GM19043 (cell line): ENCODE measurements at regions not wholly inside any gene's neighbourhood (a gene's known extent, or its start where the extent isn't known, plus 50 kb on each side); places are given as distances from the start of the nearest gene placed in this dataset.
A peak's percentile ranks its signal among the peaks of the same experiment; 100 is the strongest.

Experiments used
- ATAC-seq: cut with Tn5 transposase; IDR thresholded peaks from one replicate; pipeline ENCODE4 v1.9.1; 2021; ENCODE audit warnings: low read depth; ENCODE audit not compliant: unreplicated experiment

DNA sequence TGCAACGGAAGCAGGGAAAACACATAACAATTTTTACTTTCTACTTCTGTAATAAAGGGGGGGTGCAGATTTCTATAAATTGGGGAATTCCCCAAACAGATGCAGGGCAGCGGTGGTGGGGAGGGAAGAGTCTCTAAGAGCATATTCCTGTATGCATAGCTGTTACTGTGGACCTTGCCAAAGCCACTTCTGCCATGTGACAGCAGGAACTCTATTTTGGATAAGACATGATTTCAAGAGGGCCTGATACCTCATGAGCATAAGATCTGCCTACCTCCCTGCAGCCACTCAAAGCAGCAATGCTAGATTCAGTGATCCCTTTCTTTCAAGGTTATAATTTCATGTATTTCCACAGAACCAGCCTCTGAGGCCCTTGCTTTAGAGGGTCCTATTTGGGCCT, 86.2 kb upstream of the CNKSR3 start:
- no peak for ATAC-seq

DNA sequence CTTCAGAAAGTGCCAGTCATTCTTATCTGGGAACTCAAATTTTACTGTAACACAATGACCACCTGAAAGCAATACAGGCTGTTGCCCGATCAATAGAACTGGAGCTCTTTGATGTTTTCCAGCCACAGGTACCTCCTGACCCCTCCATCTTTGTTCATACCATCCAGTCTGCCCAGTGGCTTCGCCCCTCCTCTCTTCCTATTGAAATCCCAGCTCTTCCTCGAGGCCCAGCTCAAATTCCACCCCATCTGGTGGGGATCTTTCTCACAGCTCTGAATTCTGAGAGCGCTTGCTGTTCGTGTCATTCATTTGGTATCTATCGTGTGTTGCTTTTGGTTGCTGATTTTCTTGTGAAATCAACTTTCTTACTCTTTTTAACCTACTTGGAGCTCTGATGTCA, 87.9 kb upstream of the CNKSR3 start:
- ATAC-seq: no peak

DNA sequence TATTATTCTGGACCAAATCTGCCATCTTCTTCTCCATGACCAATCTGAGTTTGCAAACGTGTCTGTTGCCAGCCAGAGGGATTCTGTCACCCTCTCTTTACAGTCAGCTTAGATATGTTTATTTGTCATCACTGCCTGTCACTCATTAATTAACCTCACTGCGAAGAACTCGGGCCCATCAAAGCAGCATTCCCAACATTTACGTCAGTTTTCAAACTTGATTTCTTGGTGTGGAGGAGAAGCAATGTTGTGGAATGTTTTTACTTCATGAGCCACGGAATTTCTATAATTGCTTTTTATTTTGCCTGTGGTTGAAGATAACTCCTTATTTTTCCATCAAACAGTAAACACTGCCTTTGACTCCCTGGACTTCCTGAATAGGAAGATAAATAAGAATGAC, 91.8 kb upstream of the CNKSR3 start:
- ATAC-seq: no peak

DNA sequence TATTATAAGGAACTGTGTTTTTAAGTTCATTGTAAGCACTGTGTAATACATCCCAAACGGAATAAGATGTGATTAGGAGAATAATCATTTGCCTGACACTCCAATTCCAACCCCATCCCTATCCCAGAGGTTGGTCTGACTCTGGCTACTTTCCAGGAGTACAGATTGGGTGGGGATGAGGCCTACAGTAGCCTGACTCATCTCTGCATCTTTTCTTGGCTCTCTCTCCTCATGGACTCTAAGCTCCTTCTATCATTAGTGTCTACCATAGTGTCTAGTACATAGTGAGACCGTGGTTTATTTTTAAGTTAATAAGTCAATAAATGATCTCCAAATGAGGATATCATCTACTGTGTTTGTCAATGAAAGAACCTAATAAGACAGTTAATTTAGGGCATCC, 92.2 kb upstream of the CNKSR3 start:
- no peak for ATAC-seq

DNA sequence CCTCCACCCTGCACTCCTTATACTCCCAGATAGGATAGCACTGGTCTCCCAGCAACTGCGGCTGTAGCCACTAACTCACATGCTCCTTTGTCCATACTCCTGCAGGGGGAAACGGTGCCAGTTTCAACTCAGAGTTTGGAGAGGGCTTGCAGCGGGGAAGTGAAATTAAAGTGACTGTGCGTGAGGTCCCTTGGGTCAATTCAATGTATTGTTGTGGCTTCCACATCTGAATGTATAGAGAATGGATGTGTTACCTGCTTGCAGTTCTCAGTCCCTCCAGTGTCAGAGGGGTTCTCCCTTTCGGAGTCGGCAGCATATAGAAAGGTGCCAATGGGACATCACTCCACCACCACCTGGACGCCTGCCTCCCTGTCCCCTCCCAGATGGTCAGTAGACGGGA, 93.6 kb upstream of the CNKSR3 start:
- peak; percentile 37 for ATAC-seq

DNA sequence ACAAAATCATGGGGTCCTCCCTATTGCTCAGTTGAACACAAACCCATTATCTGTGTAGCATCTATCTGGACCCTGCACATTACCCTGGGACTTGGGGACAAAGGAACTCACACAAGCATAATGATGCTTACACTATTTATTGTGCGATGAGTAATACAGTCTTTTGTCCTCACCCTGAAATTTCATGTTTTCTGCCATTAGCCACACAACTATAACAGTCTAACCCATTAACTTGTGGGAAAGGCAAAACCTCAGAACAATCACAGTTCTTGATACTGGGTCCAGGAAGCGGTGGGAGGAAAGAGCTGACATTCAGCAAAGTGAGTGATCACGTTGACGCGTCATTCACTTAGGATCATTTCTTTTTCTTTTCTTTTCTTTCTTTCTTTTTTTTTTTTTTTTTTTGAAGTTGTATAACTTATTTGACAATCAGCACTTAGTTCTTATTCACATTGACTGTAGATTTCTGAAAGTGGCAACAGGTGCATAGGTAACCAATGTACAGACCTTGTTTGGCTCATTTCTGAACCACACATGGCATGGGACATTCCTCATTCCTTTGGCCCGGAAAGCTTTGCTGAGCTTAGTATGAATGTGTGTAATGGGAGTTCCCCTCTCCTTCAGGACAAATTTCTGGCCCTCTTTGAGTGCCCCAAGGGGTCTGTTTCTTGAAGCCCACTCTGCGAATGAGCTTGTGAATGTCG, 94.8 kb upstream of the CNKSR3 start:
- peak; percentile 38 for ATAC-seq

DNA sequence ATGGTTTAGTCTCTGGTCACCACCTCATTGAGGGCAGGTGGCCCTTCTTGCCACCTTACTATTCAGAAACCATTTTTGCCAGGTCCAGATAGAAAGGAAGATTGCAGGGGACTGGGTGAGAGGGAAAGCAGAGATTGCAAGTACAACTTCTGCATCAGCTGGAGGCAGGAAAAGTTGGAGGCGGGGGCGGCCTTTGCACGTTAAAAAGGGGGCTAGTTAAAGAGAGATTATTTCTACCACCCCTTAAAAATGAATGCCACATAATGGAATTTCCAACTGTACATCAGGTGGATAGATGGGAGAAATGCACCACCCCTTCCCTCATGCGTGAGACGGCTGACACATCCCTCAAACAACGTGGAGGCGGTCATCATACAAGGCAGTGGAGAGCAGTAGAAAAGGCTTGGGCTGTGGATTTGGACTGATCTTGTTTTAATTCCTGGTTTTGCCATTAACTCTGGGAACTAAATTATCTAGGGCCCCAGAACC, 95.4 kb upstream of the CNKSR3 start:
- ATAC-seq: no peak

DNA sequence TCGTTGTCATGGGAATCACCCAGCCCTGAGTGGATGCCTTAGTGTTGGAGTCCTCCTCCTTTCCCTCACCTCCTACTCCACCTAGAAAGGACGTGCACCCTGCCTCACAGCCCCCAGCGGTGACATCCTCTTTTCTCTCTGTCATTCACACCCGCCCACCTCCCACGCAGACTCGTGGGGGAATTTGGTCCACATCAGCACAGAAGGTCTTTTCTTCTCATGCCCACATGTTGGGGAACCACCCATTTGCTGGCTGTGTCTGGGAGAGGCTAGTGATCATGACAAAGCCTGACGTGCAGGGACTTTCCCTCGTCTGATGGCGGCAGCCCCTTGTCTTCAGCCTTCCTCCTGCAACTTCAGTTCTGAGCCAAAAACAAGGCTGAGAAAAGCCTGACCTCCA, 96.0 kb upstream of the CNKSR3 start:
- peak; percentile 64 for ATAC-seq

DNA sequence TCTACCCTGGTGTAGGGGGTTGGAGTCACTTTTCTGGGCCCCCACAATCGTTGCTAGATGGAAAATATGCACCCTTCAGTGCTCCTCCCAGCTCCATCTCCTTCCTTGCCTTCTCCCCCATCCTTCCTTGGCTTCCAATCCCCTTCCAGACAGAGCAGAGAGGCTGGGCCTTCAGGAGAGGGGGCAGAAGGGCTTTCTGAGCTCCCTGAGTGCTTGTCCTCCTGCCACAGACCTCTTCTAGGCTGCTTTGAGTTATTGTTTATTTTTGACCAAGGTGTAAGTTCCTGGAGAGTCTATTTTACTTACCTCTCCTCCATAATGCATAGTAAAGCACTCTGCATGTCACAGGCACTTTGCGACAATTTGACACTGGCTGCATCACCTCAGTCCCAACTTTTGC, 96.4 kb upstream of the CNKSR3 start:
- no peak for ATAC-seq

DNA sequence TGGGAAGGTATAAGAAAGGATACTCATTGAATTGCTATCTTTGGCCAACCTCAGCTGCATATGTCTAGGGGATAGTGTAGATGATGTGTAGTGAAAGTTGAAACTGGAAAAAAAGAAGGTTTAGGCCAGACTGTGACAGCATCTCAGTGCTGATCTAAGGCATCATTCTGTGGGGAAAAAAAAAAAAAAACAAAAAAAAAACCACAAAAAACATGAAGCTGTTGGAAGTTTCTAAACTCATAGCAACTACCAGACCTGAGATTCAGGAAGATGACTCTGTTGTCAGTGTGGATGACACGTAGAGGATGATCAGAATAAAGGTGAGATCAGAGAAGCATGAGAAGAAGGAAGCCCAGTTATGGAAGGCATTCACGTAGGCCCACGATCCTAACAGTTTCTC, 100.8 kb upstream of the CNKSR3 start:
- ATAC-seq: no peak

DNA sequence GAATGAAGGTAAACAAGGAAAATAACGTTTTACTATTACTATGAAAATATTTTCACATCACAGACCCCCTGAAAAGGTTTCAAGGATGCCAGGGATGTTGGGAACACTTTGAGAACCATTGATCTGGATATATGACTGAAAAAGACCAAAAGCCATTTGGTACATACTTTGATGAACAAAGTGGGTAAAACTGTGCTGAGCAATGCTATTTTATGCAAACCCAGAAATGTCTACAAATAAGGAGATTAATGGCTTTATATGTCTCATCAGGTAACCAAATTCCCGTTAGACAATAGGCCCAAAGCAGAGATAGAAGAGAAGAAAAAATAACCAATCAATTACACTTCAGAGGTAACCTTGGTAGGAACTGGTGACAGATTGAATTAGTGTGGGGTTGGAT, 101.4 kb upstream of the CNKSR3 start:
- no peak for ATAC-seq

DNA sequence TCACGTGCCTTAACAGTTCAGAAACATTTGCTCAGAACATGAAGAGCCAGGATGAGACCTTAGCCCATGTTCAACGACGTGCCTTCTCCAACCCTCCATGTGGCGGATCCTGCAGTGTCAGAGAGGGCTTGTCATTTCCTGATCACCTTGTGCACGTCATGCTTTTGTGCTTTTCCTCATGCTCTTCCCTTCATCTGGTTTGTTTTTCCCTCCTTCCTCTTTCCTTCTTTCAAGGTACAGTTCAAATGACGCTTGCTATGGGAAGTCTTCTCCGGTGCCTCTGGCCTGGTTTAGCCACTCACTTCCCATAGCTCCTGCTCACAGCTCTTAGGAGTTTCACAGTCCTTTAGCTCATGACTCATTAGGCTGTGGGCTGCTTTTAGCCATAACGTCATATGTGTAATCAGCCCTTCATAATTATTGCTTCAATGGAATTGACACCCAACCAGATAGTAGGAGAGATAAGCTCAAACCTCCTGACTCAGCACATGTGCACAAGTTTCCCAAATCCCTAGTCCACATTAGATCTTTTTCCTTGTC, 102.7 kb upstream of the CNKSR3 start:
- ATAC-seq: no peak

DNA sequence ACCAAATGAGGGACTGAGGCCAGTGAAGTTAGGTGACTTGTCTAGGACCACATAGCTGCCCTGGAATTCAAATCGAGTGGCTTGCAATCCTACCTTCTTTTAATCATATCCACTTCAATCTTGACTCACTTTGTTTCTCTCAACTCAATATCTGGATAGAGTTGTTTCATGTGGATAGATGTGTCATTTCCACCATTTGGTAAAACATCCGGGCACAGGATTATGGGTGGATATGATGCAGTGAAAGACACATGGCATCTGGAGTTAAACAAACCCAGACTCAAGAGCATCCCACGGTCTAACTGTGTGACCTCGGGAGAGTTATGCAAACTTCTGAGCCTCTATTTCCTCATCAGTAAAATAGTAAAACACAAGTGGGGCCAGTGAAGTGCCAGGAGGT, 103.6 kb upstream of the CNKSR3 start:
- ATAC-seq: no peak

DNA sequence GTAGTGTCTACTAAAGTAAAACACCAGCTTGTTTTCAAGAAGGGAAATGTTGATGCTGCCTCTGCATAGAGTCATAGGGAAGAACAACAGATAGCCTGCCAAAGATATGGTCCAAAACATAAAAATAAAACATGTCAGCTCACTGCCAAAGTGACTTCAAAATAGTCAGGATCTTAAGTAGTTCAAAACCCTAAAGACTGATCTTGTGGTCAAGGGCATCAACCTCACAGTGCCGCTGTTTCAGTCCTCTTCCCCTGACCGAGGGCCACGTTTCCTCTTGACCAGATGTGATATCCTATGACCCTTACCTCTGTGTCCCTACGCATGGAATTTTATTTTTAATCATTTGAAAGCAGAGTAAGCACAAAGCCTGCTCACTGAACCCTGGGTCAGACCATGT, 104.2 kb upstream of the CNKSR3 start:
- no peak for ATAC-seq

DNA sequence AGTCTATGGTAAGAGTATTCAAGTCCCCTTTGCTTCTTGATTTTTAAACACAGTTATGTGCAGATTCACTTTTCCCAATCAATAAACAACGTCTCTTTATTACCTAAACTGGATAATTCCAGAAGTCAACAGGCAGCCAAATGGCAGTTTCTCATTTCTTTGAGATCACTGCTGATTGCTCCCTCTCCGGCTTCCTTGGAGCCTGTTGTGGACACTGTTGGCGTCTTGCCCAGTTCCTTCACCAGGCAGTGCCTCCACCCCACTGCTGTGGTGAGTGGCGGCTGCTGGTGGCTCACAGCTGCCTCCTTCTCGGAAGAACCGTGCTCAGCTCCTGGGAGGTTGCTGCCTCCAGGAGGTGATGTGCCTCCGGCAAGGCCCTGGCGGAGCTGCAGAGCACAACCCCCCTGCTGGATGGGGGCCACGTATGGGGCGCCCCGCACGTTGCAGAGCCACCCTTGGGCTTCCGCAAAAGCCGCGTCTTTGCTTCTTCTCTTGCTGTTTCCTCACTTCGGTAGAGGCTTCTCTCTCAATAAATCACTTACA, 105.1 kb upstream of the CNKSR3 start:
- no peak for ATAC-seq

DNA sequence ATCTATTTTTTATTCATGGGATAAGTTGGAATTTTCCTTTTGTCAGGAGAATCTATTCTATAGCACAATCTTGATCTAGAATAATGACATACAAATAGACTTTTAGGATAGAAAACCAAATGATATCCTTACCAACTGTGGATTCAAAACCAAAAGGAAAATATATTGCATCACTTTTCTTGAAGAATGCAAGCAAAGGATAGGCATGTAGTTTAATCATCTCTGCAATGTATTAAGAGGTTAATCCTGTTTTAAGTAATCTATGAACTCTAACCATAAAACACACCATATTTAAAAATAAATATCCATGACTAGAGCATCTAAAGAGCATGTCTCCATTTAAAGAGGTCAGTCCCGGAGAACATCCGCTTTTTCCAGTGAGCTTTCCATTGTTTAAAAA, 106.7 kb upstream of the CNKSR3 start:
- ATAC-seq: no peak

DNA sequence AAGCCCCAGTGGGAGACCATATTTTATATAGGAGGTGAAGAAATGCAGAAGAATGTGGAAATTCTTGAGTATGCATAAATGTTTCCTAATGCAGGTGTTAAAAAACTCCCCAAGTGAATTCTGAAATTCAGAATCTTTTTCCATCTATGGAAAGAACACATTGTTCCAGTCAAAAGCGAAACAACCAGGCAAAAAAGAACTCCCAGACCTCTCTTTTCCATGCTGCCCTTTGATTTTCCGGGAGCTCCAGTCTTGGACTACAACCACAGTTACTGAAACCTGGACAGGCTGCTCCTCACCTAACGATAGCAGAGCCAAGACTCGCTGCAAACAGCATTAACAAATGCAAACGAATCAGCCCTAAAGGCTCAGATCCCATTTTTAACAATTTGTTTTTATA, 108.7 kb upstream of the CNKSR3 start:
- no peak for ATAC-seq

DNA sequence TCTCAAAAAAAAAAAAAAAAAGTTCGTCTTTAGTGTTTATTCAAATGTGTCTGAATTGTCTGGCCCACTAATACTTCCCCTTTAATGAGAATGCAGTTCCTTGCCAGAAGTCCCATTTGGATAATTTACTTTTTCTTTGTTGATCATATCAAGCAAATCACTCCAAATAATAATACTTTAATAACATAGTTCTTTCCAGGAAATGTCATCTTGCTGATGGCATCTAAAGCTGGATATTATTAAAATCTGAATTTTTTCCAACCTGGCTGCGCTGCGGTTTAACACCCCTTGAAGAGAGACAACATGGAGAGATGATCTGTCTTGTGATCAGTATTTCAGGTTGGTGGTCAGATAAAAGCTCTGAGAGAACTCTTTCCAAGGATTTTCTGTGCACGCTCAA, 111.2 kb upstream of the CNKSR3 start:
- ATAC-seq: no peak

DNA sequence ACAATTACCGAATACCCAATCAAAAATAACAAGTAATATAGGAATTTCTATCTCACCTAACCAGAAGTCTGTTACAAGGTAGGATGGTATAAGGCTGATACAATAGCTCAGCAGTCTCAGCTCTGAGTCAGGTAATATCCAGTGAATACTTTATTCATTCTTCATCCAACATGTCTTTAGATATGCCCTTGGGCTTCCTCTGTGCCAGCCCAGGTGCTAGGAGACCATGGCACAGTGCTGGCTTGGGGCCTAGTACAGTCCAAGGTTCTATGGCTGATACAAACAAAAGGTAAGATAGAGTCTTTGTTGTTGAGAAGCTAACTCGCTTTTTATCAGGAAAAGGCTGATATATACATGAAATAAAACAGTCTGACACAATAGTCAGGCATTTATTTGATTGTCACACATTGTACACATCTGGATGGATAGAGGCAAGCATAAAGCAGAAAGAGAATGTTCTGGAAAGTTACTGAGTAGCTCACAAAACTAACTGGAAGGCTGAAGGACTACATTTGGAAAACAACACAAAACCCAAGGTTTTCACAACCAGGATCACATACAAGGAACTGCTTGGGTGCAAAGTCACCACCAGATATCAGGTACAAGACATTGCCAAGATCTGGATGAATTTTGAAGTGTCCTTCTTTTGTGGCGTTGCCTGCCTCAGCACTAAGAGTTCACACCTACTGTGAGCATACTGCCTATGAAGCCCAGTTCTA, 110.4 kb upstream of the SCAF8 start:
- no peak for ATAC-seq

DNA sequence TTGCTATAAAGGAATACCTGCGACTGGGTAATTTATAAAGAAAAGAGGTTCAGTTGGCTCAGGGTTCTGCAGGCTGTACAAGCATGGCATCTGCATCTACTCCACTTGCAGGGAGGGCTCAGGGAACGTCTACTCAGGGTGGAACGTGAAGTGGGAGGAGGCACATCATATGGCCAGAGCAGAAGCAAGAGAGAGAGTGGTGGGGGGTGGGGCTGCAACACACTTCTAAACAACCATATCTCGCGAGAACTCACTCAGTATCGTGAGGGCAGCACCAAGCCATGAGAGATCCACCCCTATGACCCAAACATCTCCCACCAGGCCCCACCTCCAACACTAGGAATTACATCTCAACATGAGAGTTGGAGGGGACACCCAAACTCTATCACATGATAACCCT, 109.8 kb upstream of the SCAF8 start:
- ATAC-seq: no peak

DNA sequence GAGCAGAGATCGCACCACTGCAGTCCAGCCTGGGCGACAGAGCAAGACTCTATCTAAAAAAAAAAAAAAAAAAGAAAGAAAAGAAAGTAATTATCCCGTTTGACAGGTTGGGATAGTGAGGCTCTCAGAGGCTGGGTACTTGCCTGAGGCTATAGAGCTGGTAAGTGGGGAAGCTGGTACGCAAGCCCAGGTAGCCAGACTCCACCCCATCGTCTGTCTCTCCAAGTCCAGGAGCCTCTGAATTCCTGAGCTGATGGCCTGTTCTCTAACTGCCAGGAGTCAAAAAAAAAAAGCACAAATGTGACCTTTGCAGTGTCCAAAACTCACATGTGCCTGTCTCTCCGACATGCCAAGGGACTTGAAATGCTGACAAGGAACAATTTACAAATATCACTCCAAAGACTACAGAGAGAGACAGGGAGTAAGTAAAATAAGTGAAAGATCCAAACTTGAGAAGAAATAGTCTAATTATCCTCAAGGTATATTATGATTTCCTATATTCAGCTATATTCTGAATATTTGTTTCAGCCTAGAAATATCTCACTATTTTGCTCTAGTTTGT, 109.1 kb upstream of the SCAF8 start:
- ATAC-seq: no peak
